RKO (cell line): ENCODE measurements at regions not wholly inside any gene's neighbourhood (a gene's known extent, or its start where the extent isn't known, plus 50 kb on each side); places are given as distances from the start of the nearest gene placed in this dataset.

Experiments
- DNase-seq: peaks from one replicate; pipeline ENCODE4 v3.0.0-alpha.2; 2016; ENCODE audit warnings: low spot score

DNA sequence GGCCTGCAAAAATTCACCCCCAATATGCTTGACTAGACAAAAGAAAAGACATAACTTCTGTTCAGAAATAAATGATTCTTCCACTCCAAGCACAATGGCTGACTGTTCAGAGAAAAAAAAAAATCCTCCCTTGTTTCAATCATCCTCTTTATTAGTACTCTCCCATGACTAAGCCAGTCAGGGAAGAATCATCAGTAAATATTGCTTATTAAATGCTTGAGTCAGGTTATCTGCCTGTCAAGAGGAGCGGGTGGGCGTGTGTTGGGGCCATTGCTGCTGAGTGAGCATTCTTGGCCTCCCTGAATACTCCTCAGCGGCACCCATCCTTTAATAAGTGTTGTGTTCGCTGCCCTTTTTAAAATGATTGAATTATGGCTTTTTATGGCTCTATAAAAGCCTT is 1334.8 kb upstream of the CELF4 start:
- DNase-seq, result no peak

- no peak for DNase-seq
These were observed 1334.4 kb upstream of the CELF4 start for GRCh38 chr18:38900031-38900430.

DNA sequence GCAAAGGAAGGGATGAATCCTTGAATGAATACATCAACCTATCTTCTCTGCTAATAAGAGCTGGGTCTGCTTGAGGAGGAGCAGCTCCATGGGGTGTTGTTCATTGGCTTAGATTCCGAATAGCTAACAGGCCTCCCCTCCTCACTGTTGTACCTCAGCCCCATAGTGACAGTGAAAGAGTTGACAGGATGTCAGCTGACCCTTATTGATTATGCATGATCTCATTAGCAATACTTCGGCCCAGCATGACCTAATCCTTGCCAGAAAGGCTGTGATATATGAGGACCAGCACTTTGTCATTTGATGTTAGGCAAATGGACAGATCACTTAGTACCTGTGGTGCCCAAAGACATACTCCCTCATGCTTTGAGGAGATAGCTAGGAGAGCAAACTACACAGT is 1333.7 kb upstream of the CELF4 start:
- DNase-seq, result no peak

GRCh38 chr18:38898167-38898566 is 1332.6 kb upstream of the CELF4 start:
- no peak for DNase-seq

DNA sequence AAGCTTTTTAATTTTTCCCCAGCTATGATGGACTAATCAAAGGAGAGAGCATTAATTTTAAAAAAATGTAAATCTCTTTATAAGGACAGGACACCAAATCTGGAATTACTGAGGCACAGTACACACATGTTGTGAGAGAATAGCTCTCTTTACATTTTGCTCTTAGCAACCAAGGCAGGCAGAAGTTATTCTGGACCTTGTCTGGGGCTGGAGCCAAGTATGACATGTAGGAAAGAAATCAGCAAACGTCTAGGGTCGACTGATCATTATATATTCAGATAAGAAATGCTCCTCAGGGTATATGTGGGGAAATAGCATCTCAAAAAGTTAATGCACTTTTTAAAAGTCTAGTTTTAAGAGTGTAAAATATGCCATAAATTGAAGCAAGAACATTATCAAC is 1330.0 kb upstream of the CELF4 start:
- no peak for DNase-seq

GRCh38 chr18:38887671-38888020 is 1322.0 kb upstream of the CELF4 start:
- DNase-seq, result no peak

GRCh38 chr18:38886861-38887670 is 1321.5 kb upstream of the CELF4 start:
- DNase-seq, result no peak

DNA sequence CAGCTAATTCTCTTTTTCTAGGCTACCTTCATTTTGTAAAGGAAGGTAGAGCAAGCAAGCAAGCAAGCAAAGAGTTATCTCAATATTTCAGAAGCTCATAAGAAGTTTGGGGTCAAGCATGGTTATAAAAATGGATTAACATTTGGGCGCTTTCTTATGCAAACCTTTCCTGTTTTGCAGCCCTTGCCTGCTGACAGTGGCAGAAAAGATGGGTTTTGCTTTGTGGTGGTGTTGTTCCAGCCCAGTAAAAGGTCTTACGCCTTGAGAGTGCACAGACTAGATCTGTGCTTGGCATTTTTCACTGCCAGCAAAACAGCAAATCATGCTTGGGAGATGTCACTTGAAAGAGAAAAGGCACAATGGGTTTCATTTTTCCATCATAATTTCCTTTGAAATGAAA is 1320.6 kb upstream of the CELF4 start:
- no peak for DNase-seq

DNA sequence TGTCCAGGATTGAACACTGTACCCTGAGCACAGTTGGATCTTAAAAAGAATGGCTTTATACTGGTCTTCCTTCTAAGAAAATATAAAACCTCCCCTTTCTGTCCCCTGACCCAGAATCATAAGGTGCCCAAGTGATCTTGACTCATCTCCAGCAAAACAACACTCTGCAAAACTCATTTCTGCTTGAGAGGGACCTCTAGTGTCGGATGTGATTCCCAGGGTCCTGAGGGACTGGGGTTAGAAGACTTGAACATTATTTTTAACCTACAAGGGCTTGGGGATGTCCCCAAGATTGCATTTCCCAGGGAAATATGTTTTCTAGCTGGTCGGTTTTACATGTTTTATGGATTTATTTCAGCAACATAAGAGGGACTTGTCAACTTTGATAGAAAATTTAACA is 1318.5 kb upstream of the CELF4 start:
- no peak for DNase-seq

DNA sequence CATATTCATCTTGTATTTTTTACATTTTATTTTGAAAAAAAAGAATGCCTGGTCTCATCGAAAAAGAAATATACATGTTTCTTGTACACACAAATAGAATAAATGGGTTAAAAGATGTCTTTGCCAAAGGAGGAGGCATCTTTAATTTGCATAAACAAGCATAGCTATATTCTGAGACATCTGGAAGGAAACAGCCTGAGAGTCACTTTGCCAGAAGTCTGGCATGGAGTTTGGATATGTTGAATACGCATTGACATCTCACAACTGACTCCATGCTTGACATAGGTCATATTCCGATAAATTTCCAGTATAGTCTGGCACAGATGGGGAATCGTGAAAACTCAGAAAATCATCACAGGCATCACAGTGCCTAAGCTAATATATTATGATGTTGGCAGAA is 1317.5 kb upstream of the CELF4 start:
- no peak for DNase-seq

GRCh38 chr18:38879871-38880270 is 1314.3 kb upstream of the CELF4 start:
- DNase-seq, result no peak

DNA sequence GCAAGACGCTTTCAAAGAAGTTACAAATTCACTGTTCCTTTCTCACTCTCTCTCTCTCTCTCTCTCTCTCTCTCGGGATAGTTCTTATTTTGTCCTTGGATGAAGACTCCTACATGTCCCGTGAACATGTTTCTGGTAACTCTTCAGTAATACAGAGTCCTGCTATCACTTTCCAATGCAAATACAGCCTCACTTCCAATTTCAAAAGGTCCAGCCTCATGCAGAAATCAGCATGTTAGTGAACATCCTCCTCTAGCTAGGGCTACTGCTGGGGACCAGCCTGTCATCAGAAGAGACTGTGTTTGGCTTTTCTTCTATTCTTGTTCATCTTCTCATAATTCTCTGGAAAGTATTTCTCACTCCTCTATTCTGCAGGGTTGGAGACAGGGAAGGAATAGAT is 1306.7 kb upstream of the CELF4 start:
- no peak for DNase-seq

GRCh38 chr18:38868757-38869156 is 1303.2 kb upstream of the CELF4 start:
- no peak for DNase-seq

GRCh38 chr18:38867680-38868079 is 1302.1 kb upstream of the CELF4 start:
- DNase-seq, result no peak

DNA sequence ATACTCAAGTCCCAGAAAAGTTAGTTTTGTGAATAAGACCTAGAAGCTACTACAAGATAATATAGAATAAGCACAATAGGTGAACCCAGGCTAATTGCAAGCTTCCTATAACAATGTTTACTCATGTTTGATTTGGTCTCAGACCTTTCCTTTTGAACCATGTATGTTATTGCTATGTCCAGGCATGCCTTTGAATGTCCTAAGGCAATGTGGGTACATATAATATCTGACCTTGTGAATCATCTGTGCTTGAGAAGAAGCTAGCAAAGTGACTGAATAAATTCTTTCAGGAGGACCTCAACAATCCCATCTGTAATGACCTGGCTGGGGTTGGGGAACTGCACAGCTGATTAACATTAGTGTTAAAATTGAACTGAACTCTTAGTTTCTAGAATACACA is 1285.9 kb upstream of the CELF4 start:
- DNase-seq, result no peak

DNA sequence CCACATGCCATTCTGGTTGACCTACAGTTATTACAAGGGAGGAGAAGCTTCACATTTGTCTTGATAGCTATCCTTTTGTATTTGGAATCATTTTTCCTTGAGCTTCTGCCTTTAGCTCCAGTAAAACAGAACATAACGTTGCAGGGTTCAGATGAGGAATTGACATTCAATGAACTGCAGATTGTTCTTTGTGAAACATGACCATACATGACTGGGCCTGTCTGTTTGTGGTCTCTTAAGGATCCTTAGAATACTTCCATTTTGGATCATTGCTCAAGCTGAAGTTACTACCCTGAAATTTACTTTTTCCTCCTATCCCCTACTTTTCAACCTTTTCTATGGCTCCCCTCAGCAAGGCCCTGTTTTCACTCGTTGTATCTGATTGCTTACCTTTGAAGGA is 1281.7 kb upstream of the CELF4 start:
- DNase-seq, result no peak

GRCh38 chr18:38843291-38843690 is 1277.7 kb upstream of the CELF4 start:
- no peak for DNase-seq

DNA sequence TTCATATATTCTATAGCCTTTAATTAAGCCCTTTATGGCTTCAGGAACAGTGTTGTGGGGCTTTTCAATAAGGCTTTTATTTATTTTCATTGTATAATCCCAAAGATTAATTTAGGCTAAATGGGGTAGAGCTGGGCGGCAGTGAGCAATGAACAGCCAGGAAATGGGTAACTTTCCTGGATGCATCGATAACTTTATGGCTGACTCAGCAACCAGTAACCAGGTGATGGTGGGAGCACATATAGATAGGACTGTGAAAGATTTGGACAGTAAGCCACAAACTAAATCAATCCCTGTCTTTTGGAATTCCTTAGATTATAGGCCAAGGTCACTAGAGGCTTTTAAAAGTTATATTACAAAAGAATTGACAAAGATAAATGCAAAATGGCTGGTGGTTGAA is 1260.6 kb upstream of the CELF4 start:
- no peak for DNase-seq

DNA sequence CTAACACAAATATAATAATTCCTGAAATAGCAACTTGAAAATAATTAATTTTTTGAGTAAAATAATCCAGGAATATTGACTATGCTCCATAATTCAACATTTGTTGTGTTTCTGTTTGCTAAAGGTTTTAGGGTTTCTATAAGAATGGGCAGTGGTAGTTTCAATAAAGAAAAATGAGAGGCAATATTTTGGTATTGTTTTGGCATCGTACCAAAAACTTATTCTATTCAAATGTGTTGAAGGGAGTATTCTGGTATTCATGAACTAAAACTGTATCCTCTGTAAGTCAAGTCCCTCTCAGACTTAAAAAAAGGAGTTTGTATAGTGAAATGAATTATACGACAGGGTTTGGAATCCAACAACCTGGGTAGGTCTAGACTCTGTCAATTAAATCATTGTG is 1245.6 kb upstream of the CELF4 start:
- DNase-seq, result no peak

- DNase-seq, result no peak
These were observed 1245.2 kb upstream of the CELF4 start for GRCh38 chr18:38810789-38811188.

DNA sequence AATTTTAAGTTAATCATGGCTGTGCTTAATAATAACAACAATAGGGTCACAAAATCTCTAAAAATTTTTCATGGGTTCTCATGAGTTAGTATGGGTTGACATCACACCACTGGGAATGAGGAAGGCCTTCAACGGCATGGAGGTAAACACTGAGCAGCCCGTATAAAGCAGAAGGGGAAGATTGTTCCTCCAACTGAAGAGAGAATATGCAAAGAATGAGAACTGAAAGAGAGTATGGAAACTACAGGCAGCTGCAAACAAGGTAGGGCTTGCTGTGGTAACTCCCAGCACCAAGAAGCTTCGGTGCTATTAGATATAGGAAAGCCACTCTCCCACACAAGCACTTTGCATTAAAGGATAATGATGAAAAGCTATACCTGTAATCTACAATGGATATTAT is 1242.3 kb upstream of the CELF4 start:
- DNase-seq, result no peak

GRCh38 chr18:38805256-38805655 is 1239.7 kb upstream of the CELF4 start:
- no peak for DNase-seq

DNA sequence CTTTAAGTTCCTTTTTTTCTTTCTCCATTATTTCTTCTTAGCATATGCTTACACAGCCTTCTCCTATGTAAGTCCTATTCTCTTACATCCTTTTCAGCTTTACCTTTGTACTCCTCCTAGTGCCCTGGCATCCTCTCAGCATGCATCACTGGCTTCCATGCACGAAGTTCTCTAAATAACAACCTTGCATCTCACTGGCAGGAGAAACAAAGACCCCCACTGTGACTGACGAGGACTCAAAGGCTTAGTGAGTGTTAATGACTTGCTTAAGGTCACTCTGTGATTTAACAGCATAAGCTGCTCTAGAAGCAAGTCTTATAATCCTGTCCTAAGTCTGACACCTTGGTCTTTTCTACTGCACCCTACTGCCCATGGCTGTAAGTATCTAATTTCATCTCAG is 1236.0 kb upstream of the CELF4 start:
- no peak for DNase-seq

- no peak for DNase-seq
These were observed 1231.2 kb upstream of the CELF4 start for GRCh38 chr18:38796762-38797161.

GRCh38 chr18:38792731-38793130 is 1227.1 kb upstream of the CELF4 start:
- no peak for DNase-seq
